Astrocyte (in vitro differentiated cells and primary cell): ENCODE measurements at regions not wholly inside any gene's neighbourhood (a gene's known extent, or its start where the extent isn't known, plus 50 kb on each side); places are given as distances from the start of the nearest gene placed in this dataset.

ENCODE experiments used
- DNase-seq: peaks from one replicate; pipeline ENCODE4 v3.0.0-alpha.2; 2010; ENCODE audit warnings: low read depth
- FAIRE-seq: peaks from 2 replicates; lab custom pipeline; 2011; peaks lifted over from hg19 to GRCh38; lab: Jason Lieb, UNC
- H2AFZ ChIP-seq: 2 replicates; pipeline ENCODE4 v1.6.0; 2012; ENCODE audit warnings: low read depth, low read length, inconsistent platforms
- H3K27ac ChIP-seq: 2 replicates; pipeline ENCODE4 v1.5.1; 2011; ENCODE audit warnings: low read depth, low read length, inconsistent platforms
- H3K27me3 ChIP-seq: 2 replicates; pipeline ENCODE4 v1.6.0; 2011; ENCODE audit warnings: low read length, inconsistent platforms; ENCODE audit not compliant: insufficient read depth
- H3K36me3 ChIP-seq: 2 replicates; pipeline ENCODE4 v1.5.1; 2011; ENCODE audit warnings: low read length, inconsistent platforms; ENCODE audit not compliant: insufficient read depth
- H3K4me1 ChIP-seq: 2 replicates; pipeline ENCODE4 v1.5.1; 2011; ENCODE audit warnings: low read length, inconsistent platforms; ENCODE audit not compliant: insufficient read depth
- H3K4me2 ChIP-seq: 2 replicates; pipeline ENCODE4 v1.6.0; 2012; ENCODE audit warnings: low read length, inconsistent platforms
- H3K4me3 ChIP-seq: 2 replicates; pipeline ENCODE4 v1.5.1; 2011; ENCODE audit warnings: low read depth, mild to moderate bottlenecking, low read length, inconsistent platforms; ENCODE audit not compliant: insufficient read depth
- H3K79me2 ChIP-seq: 2 replicates; pipeline ENCODE4 v1.6.0; 2012; ENCODE audit warnings: mild to moderate bottlenecking, low read length, inconsistent platforms; ENCODE audit not compliant: insufficient read depth
- H3K9ac ChIP-seq: 2 replicates; pipeline ENCODE4 v1.6.0; 2012; ENCODE audit warnings: mild to moderate bottlenecking, low read length, inconsistent platforms
- H3K9me3 ChIP-seq: 2 replicates; pipeline ENCODE4 v1.5.1; 2012; ENCODE audit warnings: low read depth, mild to moderate bottlenecking, low read length, inconsistent platforms; ENCODE audit not compliant: insufficient read depth
- H4K20me1 ChIP-seq: 2 replicates; pipeline ENCODE4 v1.6.0; 2012; ENCODE audit warnings: low read length, inconsistent platforms; ENCODE audit not compliant: insufficient read depth
- H3K27ac Mint-ChIP-seq: one replicate; pipeline ENCODE4 v1.8.0; 2021; ENCODE audit warnings: mild to moderate bottlenecking, mixed read lengths; ENCODE audit not compliant: unreplicated experiment
- H3K27me3 Mint-ChIP-seq: one replicate; pipeline ENCODE4 v1.8.0; 2021; ENCODE audit warnings: low read depth, mixed read lengths; ENCODE audit not compliant: unreplicated experiment
- H3K36me3 Mint-ChIP-seq: one replicate; pipeline ENCODE4 v1.8.0; 2021; ENCODE audit warnings: low read depth, mixed read lengths; ENCODE audit not compliant: unreplicated experiment
- H3K4me1 Mint-ChIP-seq: one replicate; pipeline ENCODE4 v1.8.0; 2021; ENCODE audit warnings: low read depth, mixed read lengths; ENCODE audit not compliant: unreplicated experiment
- H3K4me3 Mint-ChIP-seq: one replicate; pipeline ENCODE4 v1.8.0; 2021; ENCODE audit warnings: mild to moderate bottlenecking, moderate library complexity, mixed read lengths; ENCODE audit not compliant: unreplicated experiment
- H3K9me3 Mint-ChIP-seq: one replicate; pipeline ENCODE4 v1.8.0; 2021; ENCODE audit warnings: mild to moderate bottlenecking, mixed read lengths; ENCODE audit not compliant: unreplicated experiment
- EZH2 ChIP-seq: IDR thresholded peaks from 2 replicates; pipeline ENCODE4 v1.6.1; 2012; ENCODE audit warnings: mild to moderate bottlenecking, low read length, inconsistent platforms; ENCODE audit not compliant: insufficient read depth
- TF ChIP-seq, protein P1 (sequence below): IDR thresholded peaks from 2 replicates; pipeline ENCODE4 v1.5.1; 2011; ENCODE audit warnings: low read depth, mild to moderate bottlenecking, inconsistent platforms, low read length, moderate library complexity; ENCODE audit not compliant: insufficient read depth

GRCh38 chr1:17929224-17929623 lies 174.1 kb downstream of the ACTL8 start:
- no peak overlapping the region for H3K27ac ChIP-seq
- H3K4me1 Mint-ChIP-seq = no peaks in the 10 kb centered on the region
- DNase-seq (no peak), FAIRE-seq (no peak)
- no peaks in the 10 kb centered on the region for H3K27me3 ChIP-seq
- H2AFZ ChIP-seq = no peak overlapping the region
- TF ChIP-seq, protein P1, sequence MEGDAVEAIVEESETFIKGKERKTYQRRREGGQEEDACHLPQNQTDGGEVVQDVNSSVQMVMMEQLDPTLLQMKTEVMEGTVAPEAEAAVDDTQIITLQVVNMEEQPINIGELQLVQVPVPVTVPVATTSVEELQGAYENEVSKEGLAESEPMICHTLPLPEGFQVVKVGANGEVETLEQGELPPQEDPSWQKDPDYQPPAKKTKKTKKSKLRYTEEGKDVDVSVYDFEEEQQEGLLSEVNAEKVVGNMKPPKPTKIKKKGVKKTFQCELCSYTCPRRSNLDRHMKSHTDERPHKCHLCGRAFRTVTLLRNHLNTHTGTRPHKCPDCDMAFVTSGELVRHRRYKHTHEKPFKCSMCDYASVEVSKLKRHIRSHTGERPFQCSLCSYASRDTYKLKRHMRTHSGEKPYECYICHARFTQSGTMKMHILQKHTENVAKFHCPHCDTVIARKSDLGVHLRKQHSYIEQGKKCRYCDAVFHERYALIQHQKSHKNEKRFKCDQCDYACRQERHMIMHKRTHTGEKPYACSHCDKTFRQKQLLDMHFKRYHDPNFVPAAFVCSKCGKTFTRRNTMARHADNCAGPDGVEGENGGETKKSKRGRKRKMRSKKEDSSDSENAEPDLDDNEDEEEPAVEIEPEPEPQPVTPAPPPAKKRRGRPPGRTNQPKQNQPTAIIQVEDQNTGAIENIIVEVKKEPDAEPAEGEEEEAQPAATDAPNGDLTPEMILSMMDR = no peak
- TF ChIP-seq EZH2 = no peak
- peaks cover 6% of the 10 kb centered on the region for H3K9me3 Mint-ChIP-seq
- no peak overlapping the region for H3K27ac Mint-ChIP-seq
- peaks cover under 1% of the 10 kb centered on the region for H3K36me3 Mint-ChIP-seq
- no peaks in the 10 kb centered on the region for H3K9me3 ChIP-seq
- no peak overlapping the region for H3K4me3 ChIP-seq
- no peaks in the 10 kb centered on the region for H4K20me1 ChIP-seq
- no peak overlapping the region for H3K9ac ChIP-seq
- H3K4me1 ChIP-seq = no peaks in the 10 kb centered on the region
- no peak overlapping the region for H3K4me3 Mint-ChIP-seq
- no peaks in the 10 kb centered on the region for H3K36me3 ChIP-seq
- no peak overlapping the region for H3K4me2 ChIP-seq
- no peaks in the 10 kb centered on the region for H3K79me2 ChIP-seq
- H3K27me3 Mint-ChIP-seq = peaks cover 73% of the 10 kb centered on the region

DNA sequence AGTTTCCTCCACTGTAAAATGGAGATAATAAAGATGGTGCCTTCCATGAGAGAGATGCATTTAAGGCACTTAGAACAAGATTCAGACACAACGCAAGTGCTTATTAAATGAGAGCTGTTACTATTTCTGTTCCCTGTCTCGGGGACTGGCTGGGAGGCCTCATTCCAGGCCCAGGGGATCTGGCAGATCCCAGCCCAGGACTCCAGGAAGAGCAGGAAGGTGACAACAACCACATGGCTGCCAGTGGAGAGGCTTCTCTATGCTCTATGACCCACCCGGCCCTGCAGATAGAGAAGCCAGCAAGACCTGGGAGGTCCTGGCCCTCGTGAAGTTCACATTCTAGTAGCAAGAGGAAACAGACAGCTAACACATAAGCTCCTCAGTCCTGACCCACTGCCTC lies 175.5 kb downstream of the ACTL8 start:
- TF ChIP-seq EZH2 = no peak
- TF ChIP-seq, protein P1 = no peak
- Histone ChIP-seq H2AFZ (no peak overlapping the region), H4K20me1 (no peaks in the 10 kb centered on the region), H3K27me3 (no peaks in the 10 kb centered on the region), H3K4me3 (no peak overlapping the region), H3K36me3 (no peaks in the 10 kb centered on the region), H3K9me3 (no peaks in the 10 kb centered on the region), H3K79me2 (no peaks in the 10 kb centered on the region), H3K9ac (no peak overlapping the region), H3K4me2 (no peak overlapping the region), H3K4me1 (no peaks in the 10 kb centered on the region), H3K27ac (no peak overlapping the region)
- no peak overlapping the region for H3K27ac Mint-ChIP-seq
- DNase-seq (no peak), FAIRE-seq (no peak)
- H3K4me3 Mint-ChIP-seq = no peak overlapping the region
- H3K27me3 Mint-ChIP-seq = peaks cover 71% of the 10 kb centered on the region
- peaks cover 6% of the 10 kb centered on the region for H3K9me3 Mint-ChIP-seq
- peaks cover 1% of the 10 kb centered on the region for H3K36me3 Mint-ChIP-seq
- H3K4me1 Mint-ChIP-seq = no peaks in the 10 kb centered on the region

GRCh38 chr1:17932164-17932563 lies 175.4 kb upstream of the IGSF21 start:
- H4K20me1 ChIP-seq = no peaks in the 10 kb centered on the region
- no peaks in the 10 kb centered on the region for H3K36me3 ChIP-seq
- no peak for FAIRE-seq
- no peaks in the 10 kb centered on the region for H3K9me3 ChIP-seq
- Mint-ChIP-seq H3K9me3 (peaks cover 6% of the 10 kb centered on the region), H3K27ac (no peak overlapping the region), H3K36me3 (peaks cover 1% of the 10 kb centered on the region), H3K27me3 (peaks cover 62% of the 10 kb centered on the region), H3K4me1 (no peaks in the 10 kb centered on the region), H3K4me3 (no peak overlapping the region)
- H3K79me2 ChIP-seq = no peaks in the 10 kb centered on the region
- H3K27me3 ChIP-seq = no peaks in the 10 kb centered on the region
- TF ChIP-seq, protein P1 = no peak
- no peak for TF ChIP-seq EZH2
- no peak overlapping the region for H3K4me2 ChIP-seq
- H2AFZ ChIP-seq = no peak overlapping the region
- H3K4me3 ChIP-seq = no peak overlapping the region
- H3K9ac ChIP-seq = no peak overlapping the region
- H3K4me1 ChIP-seq = no peaks in the 10 kb centered on the region
- no peak overlapping the region for H3K27ac ChIP-seq
- no peak for DNase-seq
